HG02798 (cell line): ENCODE measurements at regions not wholly inside any gene's neighbourhood (a gene's known extent, or its start where the extent isn't known, plus 50 kb on each side); places are given as distances from the start of the nearest gene placed in this dataset.

Source experiments
- ATAC-seq: cut with Tn5 transposase; IDR thresholded peaks from one replicate; pipeline ENCODE4 v1.9.1; 2021; ENCODE audit warnings: mild to moderate bottlenecking; ENCODE audit not compliant: unreplicated experiment, poor library complexity

GRCh38 chr16:73163238-73163815 lies 115.4 kb upstream of the ZFHX3 start:
- no peak for ATAC-seq

- ATAC-seq: no peak
Measured at GRCh38 chr16:73161977-73162376, 114.0 kb upstream of the ZFHX3 start.

GRCh38 chr16:73159296-73159695 lies 111.4 kb upstream of the ZFHX3 start:
- ATAC-seq: no peak

GRCh38 chr16:73157861-73158260 lies 109.9 kb upstream of the ZFHX3 start:
- ATAC-seq: no peak

GRCh38 chr16:73154063-73154870 lies 106.3 kb upstream of the ZFHX3 start:
- ATAC-seq: no peak

GRCh38 chr16:73152386-73153125 lies 104.6 kb upstream of the ZFHX3 start:
- ATAC-seq: no peak

GRCh38 chr16:73151941-73152340 lies 104.0 kb upstream of the ZFHX3 start:
- ATAC-seq: no peak

GRCh38 chr16:73151225-73151624 lies 103.3 kb upstream of the ZFHX3 start:
- no peak for ATAC-seq

- no peak for ATAC-seq
Measured at GRCh38 chr16:73150786-73151185, 102.9 kb upstream of the ZFHX3 start.

- no peak for ATAC-seq
Measured at GRCh38 chr16:73149334-73149733, 101.4 kb upstream of the ZFHX3 start.

GRCh38 chr16:73147958-73148357 lies 100.0 kb upstream of the ZFHX3 start:
- ATAC-seq: no peak

GRCh38 chr16:73145166-73145880 lies 97.4 kb upstream of the ZFHX3 start:
- ATAC-seq: no peak

GRCh38 chr16:73143576-73144422 lies 95.9 kb upstream of the ZFHX3 start:
- no peak for ATAC-seq

- ATAC-seq: no peak
Measured at GRCh38 chr16:73143002-73143401, 95.1 kb upstream of the ZFHX3 start.

- ATAC-seq: no peak
Measured at GRCh38 chr16:73142053-73142854, 94.3 kb upstream of the ZFHX3 start.

GRCh38 chr16:73140929-73141328 lies 93.0 kb upstream of the ZFHX3 start:
- no peak for ATAC-seq

GRCh38 chr16:73131156-73131862 lies 83.4 kb upstream of the ZFHX3 start:
- no peak for ATAC-seq

GRCh38 chr16:73129455-73129854 lies 81.5 kb upstream of the ZFHX3 start:
- ATAC-seq: no peak

- no peak for ATAC-seq
Measured at GRCh38 chr16:73126525-73126853, 78.6 kb upstream of the ZFHX3 start.
